ENCODE measurements at regions not wholly inside any gene's neighbourhood (a gene's known extent, or its start where the extent isn't known, plus 50 kb on each side); places are given as distances from the start of the nearest gene placed in this dataset.

DNA sequence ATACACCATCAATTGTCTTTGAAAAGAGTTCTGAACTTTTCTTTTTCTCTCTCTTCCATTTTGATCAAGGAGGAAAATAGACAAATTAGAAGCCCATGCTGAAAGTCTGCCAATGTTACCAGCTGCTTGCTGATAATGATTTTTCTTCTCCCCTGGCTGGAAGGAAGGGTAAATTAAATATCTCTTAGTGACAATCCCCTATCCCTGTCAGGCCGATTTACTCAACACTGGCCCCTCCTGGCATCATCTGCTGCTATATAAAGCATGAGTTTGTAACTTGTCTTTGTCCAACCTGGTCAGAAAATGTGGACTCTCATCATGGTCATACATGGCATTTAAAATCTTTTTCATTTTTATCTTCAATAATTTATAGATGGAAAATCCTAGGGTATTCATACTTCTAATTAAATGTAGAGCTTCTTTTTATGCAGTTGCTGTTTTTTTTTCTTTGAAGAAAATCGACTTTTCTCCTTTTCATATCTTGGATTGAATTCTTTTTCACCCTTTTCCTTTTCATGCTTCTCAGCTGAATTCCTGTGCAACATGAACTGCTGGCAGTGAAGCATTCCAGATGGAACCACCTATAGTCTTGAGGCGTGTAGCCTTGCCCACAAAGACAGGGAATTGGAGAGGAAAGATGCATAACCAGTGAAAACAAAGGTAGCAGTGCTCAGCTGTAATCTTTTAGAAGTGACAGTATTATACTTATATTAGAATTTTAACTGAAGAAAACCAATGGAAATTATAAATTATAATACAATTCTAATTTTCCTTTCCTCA, 214.7 kb upstream of the PTGFR start:
- no peak overlapping the region for H3K27ac ChIP-seq (ENCODE audit: low read length)
- no peak overlapping the region for H3K4me3 ChIP-seq (ENCODE audit: low read length in 2 of 2)
- no peaks in the 10 kb centered on the region for H3K9me3 ChIP-seq (ENCODE audit: control insufficient read depth in 2 of 2, low read length in 2 of 2)
- H3K36me3 ChIP-seq (ENCODE audit: control insufficient read depth in 2 of 2, insufficient read depth in 2 of 2, low read length in 2 of 2), result no peaks in the 10 kb centered on the region
- H3K27me3 ChIP-seq (ENCODE audit: control insufficient read depth in 1 of 2, insufficient read depth in 2 of 2, low read length in 2 of 2), result no peaks in the 10 kb centered on the region
- H3K4me1 ChIP-seq (ENCODE audit: control insufficient read depth, insufficient read depth, low read length), result no peaks in the 10 kb centered on the region
- H3K9ac ChIP-seq (ENCODE audit: low read length in 2 of 2), result no peak overlapping the region

DNA sequence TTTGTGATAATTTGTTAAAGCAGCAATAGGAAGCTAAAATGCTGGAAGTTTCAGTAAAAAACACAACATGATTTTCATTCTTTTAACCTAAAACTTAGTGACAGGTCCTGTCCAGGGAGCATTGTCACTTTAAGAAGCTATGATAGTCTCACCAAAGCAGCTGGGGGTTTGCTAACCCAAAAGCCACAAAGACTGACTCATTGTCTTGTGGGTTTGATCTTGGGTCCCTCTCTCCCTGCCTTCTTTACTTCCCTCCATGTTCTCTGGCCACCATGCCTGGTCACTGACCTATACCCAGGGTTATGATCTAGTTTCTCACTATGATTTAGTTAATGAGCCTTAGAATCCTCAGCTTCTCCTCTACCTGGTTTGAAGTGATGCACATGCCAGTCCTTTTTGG, 213.5 kb upstream of the PTGFR start:
- no peaks in the 10 kb centered on the region for H3K4me1 ChIP-seq (ENCODE audit: control insufficient read depth, insufficient read depth, low read length)
- H3K4me3 ChIP-seq (ENCODE audit: low read length in 2 of 2), result no peak overlapping the region
- H3K36me3 ChIP-seq (ENCODE audit: control insufficient read depth in 2 of 2, insufficient read depth in 2 of 2, low read length in 2 of 2), result no peaks in the 10 kb centered on the region
- H3K27me3 ChIP-seq (ENCODE audit: control insufficient read depth in 1 of 2, insufficient read depth in 2 of 2, low read length in 2 of 2), result no peaks in the 10 kb centered on the region
- H3K27ac ChIP-seq (ENCODE audit: low read length), result no peak overlapping the region
- H3K9me3 ChIP-seq (ENCODE audit: control insufficient read depth in 2 of 2, low read length in 2 of 2), result no peaks in the 10 kb centered on the region
- no peak overlapping the region for H3K9ac ChIP-seq (ENCODE audit: low read length in 2 of 2)

DNA sequence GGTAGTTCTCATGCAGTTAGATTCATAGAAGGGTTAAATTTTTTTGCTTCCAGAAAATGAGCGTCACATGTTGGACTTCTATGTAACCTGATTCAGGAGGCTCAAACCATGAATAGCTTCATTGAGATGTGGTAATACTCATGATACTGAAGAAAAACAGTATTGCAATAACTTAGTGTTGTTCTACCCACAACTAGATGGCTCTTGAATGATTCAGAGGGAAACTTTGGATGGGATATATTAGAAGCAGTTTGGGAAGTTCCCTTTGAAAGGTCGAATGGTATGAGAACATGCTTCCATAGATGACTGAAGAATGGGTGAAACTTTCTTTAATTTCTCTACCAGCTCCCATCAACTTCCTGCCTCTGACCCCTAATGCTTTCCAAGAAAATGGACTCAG, 211.7 kb upstream of the PTGFR start:
- no peaks in the 10 kb centered on the region for H3K27me3 ChIP-seq (ENCODE audit: control insufficient read depth in 1 of 2, insufficient read depth in 2 of 2, low read length in 2 of 2)
- no peaks in the 10 kb centered on the region for H3K4me1 ChIP-seq (ENCODE audit: control insufficient read depth, insufficient read depth, low read length)
- H3K4me3 ChIP-seq (ENCODE audit: low read length in 2 of 2), result no peak overlapping the region
- H3K36me3 ChIP-seq (ENCODE audit: control insufficient read depth in 2 of 2, insufficient read depth in 2 of 2, low read length in 2 of 2), result no peaks in the 10 kb centered on the region
- no peaks in the 10 kb centered on the region for H3K9me3 ChIP-seq (ENCODE audit: control insufficient read depth in 2 of 2, low read length in 2 of 2)
- H3K27ac ChIP-seq (ENCODE audit: low read length), result no peak overlapping the region
- H3K9ac ChIP-seq (ENCODE audit: low read length in 2 of 2), result no peak overlapping the region

DNA sequence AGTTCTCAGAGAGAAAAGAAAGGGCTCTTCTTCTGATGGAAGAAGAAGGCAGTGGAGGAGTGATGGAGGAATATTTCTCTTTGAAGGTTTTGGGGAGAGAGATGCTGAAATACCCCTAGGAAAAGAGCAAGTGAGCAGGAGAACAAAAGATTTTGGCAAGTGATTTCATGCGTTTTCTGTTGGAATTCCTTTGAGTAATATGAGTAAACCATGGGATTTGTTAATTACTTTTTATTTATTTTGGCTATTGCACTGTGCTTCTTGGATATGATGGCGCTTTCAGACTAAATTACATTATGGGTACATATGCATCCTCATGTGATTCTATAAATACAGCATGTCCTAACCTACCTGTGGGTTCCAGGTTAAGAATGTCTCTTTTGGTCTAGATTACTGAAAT, 210.1 kb upstream of the PTGFR start:
- H3K9me3 ChIP-seq (ENCODE audit: control insufficient read depth in 2 of 2, low read length in 2 of 2), result no peaks in the 10 kb centered on the region
- H3K4me1 ChIP-seq (ENCODE audit: control insufficient read depth, insufficient read depth, low read length), result no peaks in the 10 kb centered on the region
- no peaks in the 10 kb centered on the region for H3K27me3 ChIP-seq (ENCODE audit: control insufficient read depth in 1 of 2, insufficient read depth in 2 of 2, low read length in 2 of 2)
- no peak overlapping the region for H3K9ac ChIP-seq (ENCODE audit: low read length in 2 of 2)
- no peaks in the 10 kb centered on the region for H3K36me3 ChIP-seq (ENCODE audit: control insufficient read depth in 2 of 2, insufficient read depth in 2 of 2, low read length in 2 of 2)
- H3K4me3 ChIP-seq (ENCODE audit: low read length in 2 of 2), result no peak overlapping the region
- H3K27ac ChIP-seq (ENCODE audit: low read length), result no peak overlapping the region

DNA sequence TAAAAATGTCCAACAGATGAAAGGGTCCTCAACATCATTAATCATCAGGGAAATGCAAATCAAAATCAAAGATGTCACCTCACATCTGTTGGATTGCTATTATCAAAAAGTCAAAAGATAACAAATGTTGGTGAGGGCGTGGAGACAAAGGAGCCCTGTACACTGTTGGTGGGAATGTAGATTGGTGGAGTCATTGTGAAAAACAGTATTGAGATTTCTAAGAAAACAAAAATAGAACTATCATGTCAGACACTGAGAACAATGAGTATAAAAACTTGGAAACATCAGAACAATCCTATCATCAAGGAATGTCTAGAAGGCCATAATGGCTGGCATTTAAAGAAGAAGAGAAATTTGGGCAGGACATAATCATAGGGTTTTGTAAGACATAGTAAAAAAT, 209.2 kb upstream of the PTGFR start:
- H3K27me3 ChIP-seq (ENCODE audit: control insufficient read depth in 1 of 2, insufficient read depth in 2 of 2, low read length in 2 of 2), result no peaks in the 10 kb centered on the region
- H3K36me3 ChIP-seq (ENCODE audit: control insufficient read depth in 2 of 2, insufficient read depth in 2 of 2, low read length in 2 of 2), result no peaks in the 10 kb centered on the region
- H3K4me3 ChIP-seq (ENCODE audit: low read length in 2 of 2), result no peak overlapping the region
- no peak overlapping the region for H3K9ac ChIP-seq (ENCODE audit: low read length in 2 of 2)
- H3K9me3 ChIP-seq (ENCODE audit: control insufficient read depth in 2 of 2, low read length in 2 of 2), result no peaks in the 10 kb centered on the region
- H3K27ac ChIP-seq (ENCODE audit: low read length), result no peak overlapping the region
- no peaks in the 10 kb centered on the region for H3K4me1 ChIP-seq (ENCODE audit: control insufficient read depth, insufficient read depth, low read length)

DNA sequence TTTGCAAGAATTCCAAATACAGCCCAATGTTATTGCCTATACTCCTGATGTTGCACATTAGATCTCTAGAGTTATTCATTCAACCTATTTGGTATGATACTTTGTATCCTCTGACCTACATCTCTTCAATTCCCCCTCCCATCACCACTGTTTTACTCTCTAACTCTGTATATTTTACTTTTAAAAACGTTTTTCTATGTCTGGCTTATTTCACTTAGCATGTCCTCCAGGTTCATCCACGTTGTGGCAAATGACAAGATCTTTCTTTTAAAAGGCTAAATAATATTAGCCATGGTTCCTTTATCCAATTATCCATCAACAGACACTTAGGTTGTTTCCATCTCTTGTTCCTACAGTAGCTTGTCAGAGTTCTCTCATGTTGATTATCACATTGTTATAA, 207.1 kb upstream of the PTGFR start:
- no peaks in the 10 kb centered on the region for H3K36me3 ChIP-seq (ENCODE audit: control insufficient read depth in 2 of 2, insufficient read depth in 2 of 2, low read length in 2 of 2)
- no peaks in the 10 kb centered on the region for H3K27me3 ChIP-seq (ENCODE audit: control insufficient read depth in 1 of 2, insufficient read depth in 2 of 2, low read length in 2 of 2)
- H3K4me1 ChIP-seq (ENCODE audit: control insufficient read depth, insufficient read depth, low read length), result no peaks in the 10 kb centered on the region
- H3K9me3 ChIP-seq (ENCODE audit: control insufficient read depth in 2 of 2, low read length in 2 of 2), result no peaks in the 10 kb centered on the region
- H3K9ac ChIP-seq (ENCODE audit: low read length in 2 of 2), result no peak overlapping the region
- no peak overlapping the region for H3K27ac ChIP-seq (ENCODE audit: low read length)
- no peak overlapping the region for H3K4me3 ChIP-seq (ENCODE audit: low read length in 2 of 2)

DNA sequence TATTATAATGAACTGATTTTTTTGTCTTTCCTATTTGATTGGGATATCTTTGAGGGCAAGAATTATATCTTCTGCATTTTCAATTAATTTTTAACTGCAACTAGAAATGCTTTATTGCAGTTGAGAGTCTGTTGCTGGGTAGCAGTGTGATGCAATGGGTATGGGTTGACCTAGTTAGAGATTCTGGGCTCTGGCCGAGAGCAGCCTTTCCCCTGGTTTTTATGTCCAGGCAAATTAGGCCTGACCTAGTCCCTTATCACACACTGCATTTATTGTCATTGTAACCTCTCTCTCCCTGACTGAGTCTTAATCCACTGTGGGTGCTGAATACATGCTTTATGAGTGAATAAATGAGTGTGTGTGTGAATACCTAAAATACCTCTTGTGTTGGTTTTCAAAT, 206.4 kb upstream of the PTGFR start:
- no peak overlapping the region for H3K27ac ChIP-seq (ENCODE audit: low read length)
- no peak overlapping the region for H3K9ac ChIP-seq (ENCODE audit: low read length in 2 of 2)
- no peak overlapping the region for H3K4me3 ChIP-seq (ENCODE audit: low read length in 2 of 2)
- H3K4me1 ChIP-seq (ENCODE audit: control insufficient read depth, insufficient read depth, low read length), result no peaks in the 10 kb centered on the region
- H3K36me3 ChIP-seq (ENCODE audit: control insufficient read depth in 2 of 2, insufficient read depth in 2 of 2, low read length in 2 of 2), result no peaks in the 10 kb centered on the region
- no peaks in the 10 kb centered on the region for H3K27me3 ChIP-seq (ENCODE audit: control insufficient read depth in 1 of 2, insufficient read depth in 2 of 2, low read length in 2 of 2)
- no peaks in the 10 kb centered on the region for H3K9me3 ChIP-seq (ENCODE audit: control insufficient read depth in 2 of 2, low read length in 2 of 2)

DNA sequence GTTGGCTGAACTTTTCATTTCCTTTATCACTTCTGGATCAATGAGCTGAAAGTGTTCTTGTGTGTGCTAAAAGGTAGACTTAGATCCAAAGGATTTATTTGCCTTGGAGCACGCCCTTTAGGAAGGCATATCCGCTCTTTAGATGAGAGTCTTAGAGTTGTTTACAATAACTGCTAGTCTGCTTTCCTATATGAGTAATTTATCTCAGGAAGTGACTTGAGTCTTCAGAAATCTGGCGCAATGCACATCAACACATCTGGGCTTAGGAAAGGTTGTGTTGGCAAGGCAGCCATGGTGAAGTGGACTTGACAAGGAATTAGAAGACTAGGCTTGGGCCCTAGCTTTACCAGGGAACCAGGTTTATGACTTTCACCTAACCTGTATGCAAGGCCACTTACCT, 204.1 kb upstream of the PTGFR start:
- Histone ChIP-seq H3K9ac (ENCODE audit: low read length in 2 of 2) (no peak overlapping the region), H3K27ac (ENCODE audit: low read length) (no peak overlapping the region), H3K36me3 (ENCODE audit: control insufficient read depth in 2 of 2, insufficient read depth in 2 of 2, low read length in 2 of 2) (no peaks in the 10 kb centered on the region), H3K9me3 (ENCODE audit: control insufficient read depth in 2 of 2, low read length in 2 of 2) (no peaks in the 10 kb centered on the region), H3K4me1 (ENCODE audit: control insufficient read depth, insufficient read depth, low read length) (no peaks in the 10 kb centered on the region), H3K27me3 (ENCODE audit: control insufficient read depth in 1 of 2, insufficient read depth in 2 of 2, low read length in 2 of 2) (no peaks in the 10 kb centered on the region), H3K4me3 (ENCODE audit: low read length in 2 of 2) (no peak overlapping the region)

DNA sequence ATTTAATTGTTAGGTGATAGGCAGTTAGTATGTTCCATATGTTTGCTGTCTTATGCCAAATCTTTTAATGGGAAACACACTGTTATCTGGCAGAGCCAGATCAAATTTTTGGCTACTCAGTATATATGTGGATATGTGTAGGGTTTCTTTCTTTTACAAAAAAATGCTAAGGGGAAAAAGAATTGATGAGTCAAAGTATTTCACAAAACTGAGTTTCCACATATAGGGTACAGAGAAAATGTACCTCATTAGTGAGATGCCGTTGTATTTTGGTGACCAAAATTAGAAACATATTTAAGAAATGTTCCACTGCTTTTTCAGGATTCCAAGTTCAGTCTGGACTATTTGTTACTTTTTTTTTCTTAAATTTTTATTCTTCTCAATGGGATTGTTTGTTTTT, 201.2 kb upstream of the PTGFR start:
- Histone ChIP-seq H3K9me3 (ENCODE audit: control insufficient read depth in 2 of 2, low read length in 2 of 2) (no peaks in the 10 kb centered on the region), H3K4me1 (ENCODE audit: control insufficient read depth, insufficient read depth, low read length) (no peaks in the 10 kb centered on the region), H3K27me3 (ENCODE audit: control insufficient read depth in 1 of 2, insufficient read depth in 2 of 2, low read length in 2 of 2) (no peaks in the 10 kb centered on the region), H3K9ac (ENCODE audit: low read length in 2 of 2) (no peak overlapping the region), H3K27ac (ENCODE audit: low read length) (no peak overlapping the region), H3K4me3 (ENCODE audit: low read length in 2 of 2) (no peak overlapping the region), H3K36me3 (ENCODE audit: control insufficient read depth in 2 of 2, insufficient read depth in 2 of 2, low read length in 2 of 2) (no peaks in the 10 kb centered on the region)

DNA sequence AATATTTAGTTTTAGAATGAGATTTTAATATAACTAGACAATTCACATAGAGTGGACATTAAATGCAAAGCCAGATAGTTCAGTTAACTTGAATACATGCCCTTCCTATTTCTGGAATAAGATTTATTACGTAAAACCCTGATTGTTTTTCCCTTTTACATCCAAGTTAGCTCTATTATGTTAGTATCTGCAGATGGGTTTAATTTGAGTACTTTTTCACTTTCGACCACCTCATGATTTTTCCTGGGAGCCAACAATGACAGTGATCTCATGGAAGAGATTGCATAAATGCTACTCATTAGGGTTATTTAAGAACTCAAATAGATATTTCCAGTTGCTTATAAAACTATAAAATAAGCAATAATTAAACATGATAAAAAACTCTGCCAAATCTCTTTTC, 199.4 kb upstream of the PTGFR start:
- no peak overlapping the region for H3K27ac ChIP-seq (ENCODE audit: low read length)
- H3K36me3 ChIP-seq (ENCODE audit: control insufficient read depth in 2 of 2, insufficient read depth in 2 of 2, low read length in 2 of 2), result no peaks in the 10 kb centered on the region
- H3K9ac ChIP-seq (ENCODE audit: low read length in 2 of 2), result no peak overlapping the region
- H3K4me3 ChIP-seq (ENCODE audit: low read length in 2 of 2), result no peak overlapping the region
- H3K4me1 ChIP-seq (ENCODE audit: control insufficient read depth, insufficient read depth, low read length), result no peaks in the 10 kb centered on the region
- no peaks in the 10 kb centered on the region for H3K27me3 ChIP-seq (ENCODE audit: control insufficient read depth in 1 of 2, insufficient read depth in 2 of 2, low read length in 2 of 2)
- H3K9me3 ChIP-seq (ENCODE audit: control insufficient read depth in 2 of 2, low read length in 2 of 2), result no peaks in the 10 kb centered on the region

DNA sequence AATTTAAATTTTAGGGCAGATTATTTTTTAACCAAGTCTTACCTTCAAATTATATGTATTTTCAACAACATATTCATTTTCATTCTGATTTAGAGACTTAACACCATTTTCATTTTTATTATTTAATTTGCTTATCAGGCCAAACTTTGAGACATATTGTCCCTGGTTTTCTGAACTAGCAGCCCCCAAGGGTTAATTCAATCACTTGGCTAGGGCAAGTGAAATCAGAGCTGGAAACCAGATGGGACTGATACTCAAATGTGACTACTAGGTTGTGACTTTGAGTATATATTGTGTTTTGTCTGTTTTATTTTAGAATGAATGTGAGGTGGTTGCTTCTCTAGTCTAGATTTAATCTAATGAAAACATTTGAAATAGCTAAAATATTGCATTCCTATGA, 198.9 kb upstream of the PTGFR start:
- Histone ChIP-seq H3K27ac (ENCODE audit: low read length) (no peak overlapping the region), H3K36me3 (ENCODE audit: control insufficient read depth in 2 of 2, insufficient read depth in 2 of 2, low read length in 2 of 2) (no peaks in the 10 kb centered on the region), H3K27me3 (ENCODE audit: control insufficient read depth in 1 of 2, insufficient read depth in 2 of 2, low read length in 2 of 2) (no peaks in the 10 kb centered on the region), H3K4me1 (ENCODE audit: control insufficient read depth, insufficient read depth, low read length) (no peaks in the 10 kb centered on the region), H3K9me3 (ENCODE audit: control insufficient read depth in 2 of 2, low read length in 2 of 2) (no peaks in the 10 kb centered on the region), H3K9ac (ENCODE audit: low read length in 2 of 2) (no peak overlapping the region), H3K4me3 (ENCODE audit: low read length in 2 of 2) (no peak overlapping the region)

All from stomach smooth muscle (tissue), 2 donors.